IMR-90 (cell line): ENCODE measurements at regions not wholly inside any gene's neighbourhood (a gene's known extent, or its start where the extent isn't known, plus 50 kb on each side); places are given as distances from the start of the nearest gene placed in this dataset.

Experiments
- ATAC-seq: fragments of 200-7000 bp; cut with Tn5 transposase; 2 replicates; pipeline ENCODE4 v1.9.1; 2020; ENCODE audit warnings: low read depth, mild to moderate bottlenecking, moderate library complexity
- BruUV-seq: library from RNA; stranded (reverse); fragments of 400-500 nt; replicated peaks from 2 replicates; lab custom pipeline; 2021; lab: Mats Ljungman, UMichigan
- CTCF ChIA-PET: fragments of 300-600 bp; formaldehyde crosslinking; extraction: SDS; loops from one replicate; lab custom pipeline; 2021; ENCODE audit warnings: antibody characterized with exemption; lab: Yijun Ruan, JAX
- POLR2A ChIA-PET: fragments of 300-600 bp; sonication (Branson Sonifier 250); formaldehyde crosslinking; loops from one replicate; lab custom pipeline; 2022; ENCODE audit warnings: antibody characterized with exemption; ENCODE audit not compliant: unreplicated experiment; lab: Charles Lee
- DNase-seq: peaks from one replicate; pipeline ENCODE4 v3.0.0; 2013
- H2AFZ ChIP-seq: replicated peaks from 2 replicates; pipeline ENCODE3; 2013; ENCODE audit warnings: low read length, mild to moderate bottlenecking; ENCODE audit not compliant: poor library complexity
- H2AK5ac ChIP-seq: 2 replicates; pipeline ENCODE4 v1.6.1; 2013; ENCODE audit warnings: low read depth, low read length, inconsistent platforms
- H2AK9ac ChIP-seq: replicated peaks from 2 replicates; pipeline ENCODE3; 2013; ENCODE audit warnings: mild to moderate bottlenecking, low read depth, low read length, moderate library complexity; ENCODE audit not compliant: poor library complexity
- H2BK120ac ChIP-seq: 2 replicates; pipeline ENCODE4 v1.6.1; 2013; ENCODE audit warnings: low read depth, low read length, inconsistent platforms
- H2BK15ac ChIP-seq: 3 replicates; pipeline ENCODE4 v1.6.1; 2013; ENCODE audit warnings: low read depth, low read length, inconsistent platforms
- H2BK20ac ChIP-seq: 2 replicates; pipeline ENCODE4 v1.6.1; 2013; ENCODE audit warnings: low read depth, mild to moderate bottlenecking, inconsistent platforms, low read length, moderate library complexity
- H2BK5ac ChIP-seq: 2 replicates; pipeline ENCODE4 v1.6.1; 2013; ENCODE audit warnings: mild to moderate bottlenecking, low read depth, low read length, inconsistent platforms; ENCODE audit not compliant: poor library complexity, severe bottlenecking
- H3K14ac ChIP-seq: replicated peaks from 2 replicates; pipeline ENCODE4 v1.6.1; 2013; ENCODE audit warnings: low read depth, low read length, inconsistent platforms
- H3K18ac ChIP-seq: 2 replicates; pipeline ENCODE4 v1.6.1; 2013; ENCODE audit warnings: low read depth, low read length, control low read depth
- H3K23ac ChIP-seq: 2 replicates; pipeline ENCODE4 v1.6.1; 2013; ENCODE audit warnings: low read depth, low read length, inconsistent platforms
- H3K27ac ChIP-seq: 2 replicates; pipeline ENCODE4 v1.5.1; 2013; ENCODE audit warnings: mild to moderate bottlenecking, control low read depth, low read length; ENCODE audit not compliant: insufficient read depth
- H3K27me3 ChIP-seq: 2 replicates; pipeline ENCODE4 v1.6.1; 2013; ENCODE audit warnings: low read length; ENCODE audit not compliant: control insufficient read depth, insufficient read depth
- H3K36me3 ChIP-seq: 2 replicates; pipeline ENCODE4 v1.6.1; 2013; ENCODE audit warnings: low read length, mixed read lengths; ENCODE audit not compliant: control insufficient read depth, insufficient read depth
- H3K4ac ChIP-seq: 2 replicates; pipeline ENCODE4 v1.6.1; 2013; ENCODE audit warnings: low read depth, low read length, inconsistent platforms
- H3K4me1 ChIP-seq: 2 replicates; pipeline ENCODE4 v1.6.1; 2013; ENCODE audit warnings: low read length, mixed read lengths; ENCODE audit not compliant: control insufficient read depth, insufficient read depth
- H3K4me2 ChIP-seq: 2 replicates; pipeline ENCODE4 v1.6.1; 2013; ENCODE audit warnings: low read depth, mild to moderate bottlenecking, control low read depth, low read length, moderate library complexity
- H3K4me3 ChIP-seq: 2 replicates; pipeline ENCODE4 v1.5.1; 2013; ENCODE audit warnings: low read depth, mild to moderate bottlenecking, control low read depth, low read length, moderate library complexity; ENCODE audit not compliant: insufficient read depth
- H3K56ac ChIP-seq: 2 replicates; pipeline ENCODE4 v1.6.1; 2013; ENCODE audit warnings: low read length, inconsistent platforms; ENCODE audit not compliant: insufficient read depth; ENCODE audit errors: extremely low read depth
- H3K79me1 ChIP-seq, 2 experiments: 2 replicates each; pipeline ENCODE4 v1.6.1; 2013; ENCODE audit warnings: low read length in 2 of 2, inconsistent platforms in 1 of 2, low read depth in 1 of 2
- H3K9ac ChIP-seq: 2 replicates; pipeline ENCODE4 v1.6.1; 2013; ENCODE audit warnings: low read depth, low read length, control low read depth
- H3K9me1 ChIP-seq: 2 replicates; pipeline ENCODE4 v1.6.1; 2013; ENCODE audit warnings: low read length, inconsistent platforms; ENCODE audit not compliant: insufficient read depth
- H3K9me3 ChIP-seq: 2 replicates; pipeline ENCODE4 v1.6.1; 2013; ENCODE audit warnings: low read length; ENCODE audit not compliant: control insufficient read depth, insufficient read depth
- H4K20me1 ChIP-seq: 2 replicates; pipeline ENCODE4 v1.6.1; 2013; ENCODE audit warnings: low read length, inconsistent platforms; ENCODE audit not compliant: insufficient read depth
- H4K5ac ChIP-seq: 2 replicates; pipeline ENCODE4 v1.6.1; 2013; ENCODE audit warnings: mild to moderate bottlenecking, low read depth, low read length, control low read depth
- H4K8ac ChIP-seq, 2 experiments: 2 replicates each; pipeline ENCODE4 v1.6.1; 2013; ENCODE audit warnings: low read depth in 2 of 2, low read length in 2 of 2, control low read depth in 1 of 2, inconsistent platforms in 1 of 2
- H4K91ac ChIP-seq: 2 replicates; pipeline ENCODE4 v1.6.1; 2013; ENCODE audit warnings: low read depth, low read length, inconsistent platforms; ENCODE audit not compliant: insufficient read depth
- BHLHE40 ChIP-seq: fragments of 150-350 bp; IDR thresholded peaks from 2 replicates; pipeline ENCODE4 v1.6.1; 2016; ENCODE audit warnings: mild to moderate bottlenecking, low read depth, low read length
- FOS ChIP-seq: fragments of 150-350 bp; IDR thresholded peaks from 2 replicates; pipeline ENCODE4 v1.6.1; 2016; ENCODE audit warnings: low read depth, low read length
- MAFK ChIP-seq: IDR thresholded peaks from 2 replicates; pipeline ENCODE4 v1.6.1; 2012; ENCODE audit warnings: low read depth, low read length, improper control_type of control experiment
- POLR2A ChIP-seq: IDR thresholded peaks from 2 replicates; pipeline ENCODE4 v1.6.1; 2012; ENCODE audit warnings: mild to moderate bottlenecking, low read depth, low read length
- SMC3 ChIP-seq: fragments of 150-350 bp; IDR thresholded peaks from 2 replicates; pipeline ENCODE4 v1.6.1; 2016; ENCODE audit warnings: low read depth, mild to moderate bottlenecking, antibody characterized with exemption, low read length, moderate library complexity
- WGBS, 2 experiments: methylation state at CpG; one replicate each; pipeline versions ENCODE4 v1.1.5 to v1.1.7; 2013; ENCODE audit warnings: missing lambda C conversion rate in 2 of 2; ENCODE audit not compliant: insufficient read length in 1 of 2; ENCODE audit errors: extremely low coverage in 2 of 2; 5-methylcytosine and 5-hydroxymethylcytosine counted together
- dilution Hi-C: fragments of 300-500 bp; cut with HindIII; formaldehyde crosslinking; loops from one replicate; pipeline ENCODE4 v1.14.3; 2018; ENCODE audit warnings: low sequenced_read_pairs; ENCODE audit not compliant: unreplicated experiment
- in situ Hi-C: fragments of 300-500 bp; cut with MboI; formaldehyde crosslinking; loops from 3 replicates; pipeline ENCODE4 v1.14.3; 2019; ENCODE audit warnings: low sequenced_read_pairs, inconsistent platforms, mixed read lengths
- intact Hi-C: fragments of 100-400 bp; cut with micrococcal nuclease; formaldehyde crosslinking; loops from 2 replicates; pipeline ENCODE4 v1.10.0; 2022

GRCh38 chr13:56009418-56009817 lies 1131.3 kb upstream of the PRR20A start:
- no TSS peak for BruUV-seq

More at GRCh38 chr13:56009418-56009817, 1131.3 kb upstream of the PRR20A start:
- Histone ChIP-seq H2AK9ac (no peak overlapping the region), H3K4me1 (no peaks in the 10 kb centered on the region), H3K4me2 (no peak overlapping the region), H3K9me1 (no peaks in the 10 kb centered on the region), H4K5ac (no peak overlapping the region), H4K8ac (no peak overlapping the region), H4K20me1 (no peaks in the 10 kb centered on the region), H3K18ac (no peak overlapping the region), H3K14ac (no peak overlapping the region), H2AK5ac (no peak overlapping the region), H3K9ac (no peak overlapping the region), H3K36me3 (no peaks in the 10 kb centered on the region), H3K79me1 (no peaks in the 10 kb centered on the region), H2BK15ac (no peak overlapping the region), H3K27ac (no peak overlapping the region), H4K91ac (no peak overlapping the region), H3K27me3 (no peaks in the 10 kb centered on the region), H3K4me3 (no peak overlapping the region), H2BK5ac (no peak overlapping the region), H2AFZ (no peak overlapping the region), H3K23ac (no peak overlapping the region), H3K9me3 (peaks cover 4% of the 10 kb centered on the region; the same call in 1 of the 2 replicates), H2BK120ac (no peak overlapping the region), H3K56ac (no peak overlapping the region), H3K4ac (no peak overlapping the region), H2BK20ac (no peak overlapping the region)
- no peak for TF ChIP-seq SMC3
- no peak for TF ChIP-seq FOS
- TF ChIP-seq BHLHE40 = no peak
- TF ChIP-seq POLR2A = no peak
- 0 out of 2 replicates have a peak, but pooled peaks have one; percentile 31 for TF ChIP-seq MAFK
- no CpG with 5 or more reads among the region's 2 CpGs for WGBS, 2 experiments
- dilution Hi-C loops = no loop called here
- ATAC-seq = no peak
- CTCF ChIA-PET = no interaction called here
- POLR2A ChIA-PET = no interaction called here
- intact Hi-C loops = no loop called here
- in situ Hi-C loops = no loop called here
- no peak for DNase-seq
